ENCODE measurements at regions not wholly inside any gene's neighbourhood (a gene's known extent, or its start where the extent isn't known, plus 50 kb on each side); places are given as distances from the start of the nearest gene placed in this dataset.

GRCh38 chr13:87903553-87903952, 232.4 kb downstream of the SLITRK5 start:
- no peak overlapping the region for H4K8ac ChIP-seq (ENCODE audit: low read depth in 2 of 2, low read length in 2 of 2)
- no peak overlapping the region for H3K23ac ChIP-seq (ENCODE audit: low read depth, low read length)
- POLR2A ChIA-PET (ENCODE audit: unreplicated experiment), result no interaction called here
- H4K91ac ChIP-seq (ENCODE audit: insufficient read depth, low read depth, low read length), result no peak overlapping the region
- H3K9me3 ChIP-seq (ENCODE audit: control insufficient read depth, insufficient read depth, low read length), result peaks cover 2% of the 10 kb centered on the region; the same call in 1 of the 2 replicates
- H3K9ac ChIP-seq (ENCODE audit: low read depth, low read length), result no peak overlapping the region
- no TSS peak for BruUV-seq (replicated peaks)
- H2BK20ac ChIP-seq (ENCODE audit: low read depth, low read length), result no peak overlapping the region
- intact Hi-C loops (cut with micrococcal nuclease) (no loop called here), dilution Hi-C loops (cut with HindIII; ENCODE audit: low sequenced_read_pairs, unreplicated experiment) (no loop called here), in situ Hi-C loops (cut with MboI; ENCODE audit: low sequenced_read_pairs) (no loop called here)
- H3K36me3 ChIP-seq (ENCODE audit: control insufficient read depth, insufficient read depth, low read length), result no peaks in the 10 kb centered on the region
- no peak overlapping the region for H3K27ac ChIP-seq (ENCODE audit: insufficient read depth, low read length)
- no peak overlapping the region for H3K56ac ChIP-seq (ENCODE audit: extremely low read depth, insufficient read depth, low read length)
- no peak for TF ChIP-seq MAFK (IDR thresholded peaks at IDR 0.05; ENCODE audit: low read depth, low read length)
- no peak for TF ChIP-seq MAZ (IDR thresholded peaks at IDR 0.05; ENCODE audit: borderline replicate concordance, low read depth, low read length)
- TF ChIP-seq CEBPB (IDR thresholded peaks at IDR 0.05; ENCODE audit: low read depth, low read length), result no peak
- no peak for TF ChIP-seq POLR2A (IDR thresholded peaks at IDR 0.05; ENCODE audit: low read depth, low read length)
- no peak for TF ChIP-seq CTCF (conservative IDR thresholded peaks at IDR 0.05; ENCODE audit: low read depth, low read length)
- TF ChIP-seq MXI1 (IDR thresholded peaks at IDR 0.05; ENCODE audit: borderline replicate concordance, low read depth, low read length), result no peak
- TF ChIP-seq RFX5 (IDR thresholded peaks at IDR 0.05; ENCODE audit: low read depth, low read length), result no peak
- TF ChIP-seq, protein P1, sequence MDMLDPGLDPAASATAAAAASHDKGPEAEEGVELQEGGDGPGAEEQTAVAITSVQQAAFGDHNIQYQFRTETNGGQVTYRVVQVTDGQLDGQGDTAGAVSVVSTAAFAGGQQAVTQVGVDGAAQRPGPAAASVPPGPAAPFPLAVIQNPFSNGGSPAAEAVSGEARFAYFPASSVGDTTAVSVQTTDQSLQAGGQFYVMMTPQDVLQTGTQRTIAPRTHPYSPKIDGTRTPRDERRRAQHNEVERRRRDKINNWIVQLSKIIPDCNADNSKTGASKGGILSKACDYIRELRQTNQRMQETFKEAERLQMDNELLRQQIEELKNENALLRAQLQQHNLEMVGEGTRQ (IDR thresholded peaks at IDR 0.05; ENCODE audit: low read depth, low read length), result no peak
- TF ChIP-seq CHD1 (IDR thresholded peaks at IDR 0.05; ENCODE audit: low read depth, low read length), result no peak
- TF ChIP-seq BHLHE40 (IDR thresholded peaks at IDR 0.05; ENCODE audit: low read depth, low read length), result no peak
- no peak for TF ChIP-seq NFE2L2 (IDR thresholded peaks at IDR 0.05; ENCODE audit: low read depth, low read length)
- no peak for TF ChIP-seq SMC3 (IDR thresholded peaks at IDR 0.05; ENCODE audit: low read depth, low read length)
- TF ChIP-seq RAD21 (IDR thresholded peaks at IDR 0.05; ENCODE audit: low read length), result no peak
- no peak for ATAC-seq (ENCODE audit: low read depth)
- no peak overlapping the region for H2BK120ac ChIP-seq (ENCODE audit: low read depth, low read length)
- no peak overlapping the region for H2AK5ac ChIP-seq (ENCODE audit: low read depth, low read length)
- no peaks in the 10 kb centered on the region for H3K79me1 ChIP-seq (ENCODE audit: low read depth in 1 of 2, low read length in 2 of 2)
- H3K4me1 ChIP-seq (ENCODE audit: control insufficient read depth, insufficient read depth, low read length), result no peaks in the 10 kb centered on the region
- no peak overlapping the region for H3K4ac ChIP-seq (ENCODE audit: low read depth, low read length)
- no peak overlapping the region for H3K14ac ChIP-seq (replicated peaks; ENCODE audit: low read depth, low read length)
- no peak overlapping the region for H3K4me3 ChIP-seq (ENCODE audit: insufficient read depth, low read depth, low read length)
- H4K5ac ChIP-seq (ENCODE audit: low read depth, low read length), result no peak overlapping the region
- no peak overlapping the region for H3K4me2 ChIP-seq (ENCODE audit: low read depth, low read length)
- CTCF ChIA-PET, result no interaction called here
- no peak overlapping the region for H2AFZ ChIP-seq (replicated peaks; ENCODE audit: low read length, poor library complexity)
- H2AK9ac ChIP-seq (replicated peaks; ENCODE audit: low read depth, low read length, poor library complexity), result no peak overlapping the region
- no peak overlapping the region for H3K18ac ChIP-seq (ENCODE audit: low read depth, low read length)
- DNase-seq, result no peak
- no peak overlapping the region for H2BK5ac ChIP-seq (ENCODE audit: low read depth, low read length, poor library complexity, severe bottlenecking)
- H4K20me1 ChIP-seq (ENCODE audit: insufficient read depth, low read length), result no peaks in the 10 kb centered on the region
- no peak overlapping the region for H2BK15ac ChIP-seq (ENCODE audit: low read depth, low read length)
- no peaks in the 10 kb centered on the region for H3K27me3 ChIP-seq (ENCODE audit: control insufficient read depth, insufficient read depth, low read length)
- H3K9me1 ChIP-seq (ENCODE audit: insufficient read depth, low read length), result no peaks in the 10 kb centered on the region

All from IMR-90 (cell line).